Right lung (tissue), 2 donors: ENCODE measurements at regions not wholly inside any gene's neighbourhood (a gene's known extent, or its start where the extent isn't known, plus 50 kb on each side); places are given as distances from the start of the nearest gene placed in this dataset.
"Not testable (repeated sequence)": the region's sequence is repeated elsewhere in the genome, so short reads cannot be mapped to it uniquely, and the experiment has no call there.

Experiments used
- DNase-seq, 2 donors: peaks; one replicate each; pipeline ENCODE4 v3.0.0-alpha.2; 2013

- no peak for DNase-seq
These were observed 276.5 kb downstream of the FAT4 start for GRCh38 chr4:125591290-125591689.

- no peak for DNase-seq
These were observed 279.4 kb downstream of the FAT4 start for GRCh38 chr4:125594056-125594602.

GRCh38 chr4:125605926-125606325 lies 291.2 kb downstream of the FAT4 start:
- DNase-seq = not testable (repeated sequence)

GRCh38 chr4:125620066-125620860 lies 305.5 kb downstream of the FAT4 start:
- peak in 1 of 2 donors; percentile 40 for DNase-seq

- DNase-seq = no peak
These were observed 310.2 kb downstream of the FAT4 start for GRCh38 chr4:125624951-125625350.

- no peak for DNase-seq
These were observed 312.2 kb downstream of the FAT4 start for GRCh38 chr4:125626946-125627345.

GRCh38 chr4:125639182-125639621 lies 324.4 kb downstream of the FAT4 start:
- DNase-seq = no peak

GRCh38 chr4:125641611-125642010 lies 326.9 kb downstream of the FAT4 start:
- no peak for DNase-seq

GRCh38 chr4:125642645-125643044 lies 327.9 kb downstream of the FAT4 start:
- no peak for DNase-seq

- no peak for DNase-seq
These were observed 334.7 kb downstream of the FAT4 start for GRCh38 chr4:125649452-125649851.

- DNase-seq = no peak
These were observed 335.8 kb downstream of the FAT4 start for GRCh38 chr4:125650557-125650956.

GRCh38 chr4:125651707-125652357 lies 337.1 kb downstream of the FAT4 start:
- DNase-seq = not testable (repeated sequence)

- no peak for DNase-seq
These were observed 344.0 kb downstream of the FAT4 start for GRCh38 chr4:125658773-125659172.

GRCh38 chr4:125663896-125664767 lies 349.4 kb downstream of the FAT4 start:
- no peak for DNase-seq

GRCh38 chr4:125666635-125667034 lies 351.9 kb downstream of the FAT4 start:
- no peak for DNase-seq

- DNase-seq = no peak
These were observed 361.4 kb downstream of the FAT4 start for GRCh38 chr4:125676156-125676555.

- DNase-seq = no peak
These were observed 361.8 kb downstream of the FAT4 start for GRCh38 chr4:125676583-125676982.

- DNase-seq = no peak
These were observed 363.0 kb downstream of the FAT4 start for GRCh38 chr4:125677665-125678307.

- no peak for DNase-seq
These were observed 365.2 kb downstream of the FAT4 start for GRCh38 chr4:125679989-125680388.

- no peak for DNase-seq
These were observed 366.5 kb downstream of the FAT4 start for GRCh38 chr4:125681240-125681639.

GRCh38 chr4:125682730-125683129 lies 368.0 kb downstream of the FAT4 start:
- no peak for DNase-seq

- no peak for DNase-seq
These were observed 374.1 kb downstream of the FAT4 start for GRCh38 chr4:125688841-125689240.
